ENCODE measurements at regions not wholly inside any gene's neighbourhood (a gene's known extent, or its start where the extent isn't known, plus 50 kb on each side); places are given as distances from the start of the nearest gene placed in this dataset.

GRCh38 chr3:65006300-65006739 lies 318.5 kb upstream of the ADAMTS9 start (continued):
- no peak for TF ChIP-seq BCLAF1 (IDR thresholded peaks at IDR 0.05)
- no peak for TF ChIP-seq EGR1 (IDR thresholded peaks at IDR 0.05; ENCODE audit: borderline replicate concordance in 1 of 2, low read depth in 2 of 2, low read length in 2 of 2)
- no peak for TF ChIP-seq IKZF2 (IDR thresholded peaks at IDR 0.05)

- Histone ChIP-seq H3K9ac (ENCODE audit: control insufficient read depth, insufficient read depth, low read length) (no peak overlapping the region), H3K27me3 (replicated peaks in 1 of 2; ENCODE audit: control insufficient read depth in 2 of 2, insufficient read depth in 2 of 2, low read length in 1 of 2) (no peaks in the 10 kb centered on the region), H3K27ac (ENCODE audit: control insufficient read depth, insufficient read depth) (no peak overlapping the region), H3K9me3 (replicated peaks; ENCODE audit: control insufficient read depth, insufficient read depth, low read length) (no peaks in the 10 kb centered on the region), H4K20me1 (ENCODE audit: control insufficient read depth, insufficient read depth) (no peaks in the 10 kb centered on the region), H3K4me3 (no peak overlapping the region), H3K79me2 (ENCODE audit: control insufficient read depth, insufficient read depth, low read length) (no peaks in the 10 kb centered on the region), H3K4me2 (ENCODE audit: control insufficient read depth, insufficient read depth) (no peak overlapping the region), H3K4me1 (ENCODE audit: control insufficient read depth, insufficient read depth, low read length) (no peaks in the 10 kb centered on the region), H2AFZ (ENCODE audit: control insufficient read depth, low read depth, low read length) (no peak overlapping the region), H3K36me3 (ENCODE audit: control insufficient read depth in 2 of 2, insufficient read depth in 2 of 2, low read length in 1 of 2) (no peaks in the 10 kb centered on the region)
- DNase-seq (ENCODE audit: low read depth, low spot score) (no peak), ATAC-seq (no peak), FAIRE-seq (no peak)
- ChIA-PET CTCF (no interaction called here), RAD21 (ENCODE audit: unreplicated experiment) (no interaction called here), SMC1A (ENCODE audit: uncharacterized antibody, unreplicated experiment) (no interaction called here), POLR2A (no interaction called here)
- WGBS (ENCODE audit: insufficient coverage, insufficient replicate concordance, low lambda C conversion rate, missing lambda C conversion rate): 30% methylated on average over 2 of the region's 2 CpGs
- intact Hi-C loops (cut with micrococcal nuclease; ENCODE audit: unreplicated experiment) (no loop called here), in situ Hi-C loops (cut with MboI) (no loop called here)
- BruUV-seq (replicated peaks): no TSS peak
- TF ChIP-seq TBL1XR1 (IDR thresholded peaks at IDR 0.05; ENCODE audit: low read depth, low read length) (no peak), ZNF384 (IDR thresholded peaks at IDR 0.05; ENCODE audit: borderline replicate concordance, low read depth, low read length) (no peak), ETV6 (conservative IDR thresholded peaks at IDR 0.05 in 1 of 2, IDR thresholded peaks at IDR 0.05 in 1 of 2; ENCODE audit: borderline replicate concordance in 1 of 2, low read depth in 1 of 2) (no peak), NR2C2 (IDR thresholded peaks at IDR 0.05; ENCODE audit: borderline replicate concordance, control insufficient read depth, insufficient read length, low read depth) (no peak), ZNF217 (IDR thresholded peaks at IDR 0.05) (no peak), DPF2 (IDR thresholded peaks at IDR 0.05) (no peak), RAD21 (IDR thresholded peaks at IDR 0.05; ENCODE audit: insufficient read depth, low read depth, low read length) (no peak), KDM1A (IDR thresholded peaks at IDR 0.05; ENCODE audit: borderline replicate concordance) (no peak), TCF7 (IDR thresholded peaks at IDR 0.05; ENCODE audit: borderline replicate concordance) (no peak), CREB1 (IDR thresholded peaks at IDR 0.05; ENCODE audit: low read depth) (no peak), MTA2 (IDR thresholded peaks at IDR 0.05; ENCODE audit: low read depth) (no peak)
Observed at GRCh38 chr3:65005486-65005885, 317.7 kb upstream of the ADAMTS9 start.

Data from GM12878 (cell line).